Endothelial cell of umbilical vein (primary cell): ENCODE measurements at regions not wholly inside any gene's neighbourhood (a gene's known extent, or its start where the extent isn't known, plus 50 kb on each side); places are given as distances from the start of the nearest gene placed in this dataset.

ENCODE experiments used
- BruUV-seq: library from RNA; stranded (reverse); fragments of 400-500 nt; replicated peaks from 2 replicates; lab custom pipeline; 2021; lab: Mats Ljungman, UMichigan
- CTCF ChIA-PET: fragments of 300-600, 350-600 bp; sonication (Branson Sonifier 250); formaldehyde crosslinking; loops from one replicate; lab custom pipeline; 2021; ENCODE audit warnings: antibody characterized with exemption, inconsistent platforms; lab: Charles Lee
- POLR2A ChIA-PET: fragments of 300-600, 350-600 bp; sonication (Branson Sonifier 250); formaldehyde crosslinking; loops from one replicate; lab custom pipeline; 2021; ENCODE audit warnings: antibody characterized with exemption, inconsistent platforms; lab: Charles Lee
- DNase-seq: peaks from one replicate; pipeline ENCODE4 v3.0.0-alpha.2; 2011; ENCODE audit warnings: low read depth, low spot score
- FAIRE-seq: peaks from 2 replicates; lab custom pipeline; 2011; peaks lifted over from hg19 to GRCh38; lab: Jason Lieb, UNC
- H2AFZ ChIP-seq: 2 replicates; pipeline ENCODE4 v1.6.0; 2012; ENCODE audit warnings: low read depth, low read length, control low read depth, inconsistent platforms
- H3K27ac ChIP-seq: 2 replicates; pipeline ENCODE4 v1.5.1; 2011; ENCODE audit warnings: low read depth, mild to moderate bottlenecking, control low read depth, low read length, moderate library complexity; ENCODE audit not compliant: insufficient read depth
- H3K27me3 ChIP-seq, 2 experiments: 2 replicates each; pipeline versions ENCODE4 v1.6.0 to v1.6.1; 2011; ENCODE audit warnings: low read length in 2 of 2, mixed read lengths in 1 of 2; ENCODE audit not compliant: control insufficient read depth in 2 of 2, insufficient read depth in 2 of 2
- H3K36me3 ChIP-seq, 2 experiments: 2 replicates in 1 of 2; 3 replicates in 1 of 2; pipeline ENCODE4 v1.5.1; 2011; ENCODE audit warnings: low read length in 2 of 2, mild to moderate bottlenecking in 1 of 2, moderate library complexity in 1 of 2; ENCODE audit not compliant: control insufficient read depth in 2 of 2, insufficient read depth in 2 of 2; ENCODE audit errors: extremely low read depth in 1 of 2
- H3K4me1 ChIP-seq: 3 replicates; pipeline ENCODE4 v1.5.1; 2011; ENCODE audit warnings: mild to moderate bottlenecking, low read length; ENCODE audit not compliant: control insufficient read depth, insufficient read depth; ENCODE audit errors: extremely low read depth
- H3K4me2 ChIP-seq: 2 replicates; pipeline ENCODE4 v1.6.1; 2011; ENCODE audit warnings: low read length, control low read depth, mixed read lengths; ENCODE audit not compliant: insufficient read depth
- H3K4me3 ChIP-seq, 3 experiments: fragments of 200-600 bp in 1 of 3; sonication (generic), shearing (Covaris generic) in 1 of 3; replicated peaks in 1 of 3; 2 replicates each; pipeline ENCODE4 v1.5.1; 2011 to 2016; ENCODE audit warnings: control low read depth in 3 of 3, low read length in 3 of 3, mild to moderate bottlenecking in 2 of 3, inconsistent platforms in 1 of 3, low read depth in 1 of 3, moderate library complexity in 1 of 3; ENCODE audit not compliant: insufficient read depth in 1 of 3
- H3K79me2 ChIP-seq: 2 replicates; pipeline ENCODE4 v1.6.0; 2012; ENCODE audit warnings: low read length, inconsistent platforms; ENCODE audit not compliant: control insufficient read depth, insufficient read depth
- H3K9ac ChIP-seq: replicated peaks from 2 replicates; pipeline ENCODE3; 2011; ENCODE audit warnings: low read length, control low read depth; ENCODE audit not compliant: insufficient read depth; ENCODE audit errors: extremely low read depth
- H3K9me1 ChIP-seq: replicated peaks from 3 replicates; pipeline ENCODE4 v1.6.0; 2011; ENCODE audit warnings: mild to moderate bottlenecking, low read length; ENCODE audit not compliant: control insufficient read depth, insufficient read depth; ENCODE audit errors: extremely low read depth
- H3K9me3 ChIP-seq: replicated peaks from 2 replicates; pipeline ENCODE4 v1.5.1; 2012; ENCODE audit warnings: low read length, inconsistent platforms; ENCODE audit not compliant: control insufficient read depth, insufficient read depth
- H4K20me1 ChIP-seq: replicated peaks from 2 replicates; pipeline ENCODE3; 2011; ENCODE audit warnings: mild to moderate bottlenecking, low read length; ENCODE audit not compliant: control insufficient read depth, insufficient read depth; ENCODE audit errors: extremely low read depth
- JUN ChIP-seq: IDR thresholded peaks from 2 replicates; pipeline ENCODE4 v1.6.1; 2011; ENCODE audit warnings: borderline replicate concordance, low read depth; ENCODE audit not compliant: insufficient read length, insufficient read depth
- MYC ChIP-seq: IDR thresholded peaks from one replicate; pipeline ENCODE4 v1.6.1; 2011; ENCODE audit warnings: mild to moderate bottlenecking, low read depth, low read length
- dilution Hi-C: fragments of 300-500 bp; cut with MboI; formaldehyde crosslinking; loops from one replicate; pipeline ENCODE4 v1.15.0; 2019; ENCODE audit warnings: low sequenced_read_pairs; ENCODE audit not compliant: extremely low pct_ligation_motif_present
- intact Hi-C: fragments of 100-400 bp; cut with micrococcal nuclease; formaldehyde crosslinking; loops from one replicate; pipeline ENCODE4 v1.10.0; 2022

DNA sequence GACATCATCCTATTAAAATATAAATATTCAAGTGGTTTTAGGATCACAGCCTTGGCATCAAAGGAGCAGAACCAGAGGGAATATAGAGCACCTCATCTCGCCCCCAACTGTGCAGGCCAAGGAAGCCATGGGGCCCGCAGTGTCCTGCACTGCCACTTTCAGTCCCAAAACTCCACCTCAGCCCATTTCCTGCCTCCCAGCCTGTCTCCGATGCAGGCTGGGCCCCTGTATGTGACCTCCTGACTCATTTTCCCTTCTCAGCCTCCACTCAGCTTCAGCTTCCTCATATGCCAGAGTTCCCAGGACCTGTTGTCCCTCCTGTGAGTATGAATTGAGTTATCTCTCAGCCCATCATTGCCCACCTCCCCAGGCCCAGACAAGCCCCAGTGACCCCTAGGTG, 72.9 kb upstream of the GLI2 start:
- H3K36me3 ChIP-seq = no peaks in the 10 kb centered on the region
- no peak overlapping the region for H3K27ac ChIP-seq
- TF ChIP-seq JUN = no peak
- no peak for FAIRE-seq
- no peaks in the 10 kb centered on the region for H4K20me1 ChIP-seq
- BruUV-seq = no TSS peak
- no peaks in the 10 kb centered on the region for H3K4me1 ChIP-seq
- no peak overlapping the region for H3K4me2 ChIP-seq
- H3K9ac ChIP-seq = no peak overlapping the region
- H3K9me3 ChIP-seq = peaks cover 1% of the 10 kb centered on the region
- H2AFZ ChIP-seq = no peak overlapping the region
- intact Hi-C loops (no loop called here), dilution Hi-C loops (no loop called here)
- no peak for DNase-seq
- H3K4me3 ChIP-seq = no peak overlapping the region
- H3K27me3 ChIP-seq = peaks cover 11 to 15% of the 10 kb centered on the region in 2 experiments
- no peaks in the 10 kb centered on the region for H3K9me1 ChIP-seq
- CTCF ChIA-PET = no interaction called here
- POLR2A ChIA-PET = no interaction called here
- no peaks in the 10 kb centered on the region for H3K79me2 ChIP-seq

DNA sequence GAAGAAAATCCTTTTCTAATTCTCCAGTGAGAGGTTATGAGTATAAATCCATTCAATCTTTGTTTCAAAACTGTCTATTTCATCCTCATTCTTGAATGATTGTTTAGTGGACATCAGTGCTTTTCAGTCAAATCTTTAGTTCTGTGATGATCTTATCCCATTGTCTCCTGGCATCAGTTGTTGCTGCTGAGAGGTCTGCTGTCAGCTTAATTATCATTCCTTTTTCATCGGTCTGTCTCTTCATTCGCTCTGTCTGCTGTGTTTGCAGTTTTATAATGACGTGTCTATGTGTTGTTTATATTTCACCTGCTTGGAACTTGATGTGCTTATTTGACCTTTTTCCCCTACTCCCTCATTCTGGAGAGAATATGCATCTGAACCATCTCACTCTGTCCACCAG, 69.2 kb upstream of the GLI2 start:
- Histone ChIP-seq H3K9me3 (peaks cover 1% of the 10 kb centered on the region), H3K9ac (no peak overlapping the region), H3K27ac (no peak overlapping the region), H3K27me3 (peaks cover 8 to 9% of the 10 kb centered on the region in 2 experiments), H3K9me1 (no peaks in the 10 kb centered on the region), H2AFZ (no peak overlapping the region), H3K36me3 (no peaks in the 10 kb centered on the region), H3K4me1 (peaks cover 7% of the 10 kb centered on the region), H4K20me1 (no peaks in the 10 kb centered on the region), H3K79me2 (no peaks in the 10 kb centered on the region), H3K4me3 (no peak overlapping the region), H3K4me2 (no peak overlapping the region)
- CTCF ChIA-PET = no interaction called here
- dilution Hi-C loops = no loop called here
- POLR2A ChIA-PET = no interaction called here
- FAIRE-seq = no peak
- TF ChIP-seq MYC = no peak
- no TSS peak for BruUV-seq
- intact Hi-C loops = no loop called here
- no peak for DNase-seq
